H1 (cell line): ENCODE measurements at regions not wholly inside any gene's neighbourhood (a gene's known extent, or its start where the extent isn't known, plus 50 kb on each side); places are given as distances from the start of the nearest gene placed in this dataset.

Experiments
- CTCF ChIP-seq, 3 experiments: IDR thresholded peaks; 1 replicate in 2 of 3; 2 replicates in 1 of 3; pipeline versions ENCODE4 v1.5.1 to v1.6.1; 2011; ENCODE audit warnings: low read length in 3 of 3, mild to moderate bottlenecking in 3 of 3, inconsistent platforms in 2 of 3, low read depth in 1 of 3, moderate library complexity in 1 of 3; ENCODE audit not compliant: insufficient read depth in 1 of 3; ENCODE audit errors: control extremely low read depth in 1 of 3
- MAX ChIP-seq: IDR thresholded peaks from 2 replicates; pipeline ENCODE4 v1.6.1; 2012; ENCODE audit warnings: inconsistent platforms

DNA sequence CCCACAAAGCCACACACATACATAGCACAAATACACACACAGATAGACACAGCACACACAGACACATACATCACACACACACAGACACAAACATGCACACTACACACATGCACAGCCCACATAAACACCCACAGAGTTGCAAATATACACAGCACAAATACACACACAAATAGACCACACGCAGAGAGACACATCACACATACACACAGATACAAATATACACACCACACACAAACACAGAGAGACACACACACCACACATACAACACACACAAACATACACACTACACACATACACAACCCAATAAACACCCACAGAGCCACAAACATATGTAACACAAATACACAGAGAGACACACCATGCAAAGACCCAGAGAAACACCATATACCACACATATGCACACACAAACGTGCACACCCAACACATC, 154.9 kb downstream of the GLUL start (continued):
- no peak for TF ChIP-seq CTCF (IDR thresholded peaks at IDR 0.05; ENCODE audit: control extremely low read depth in 1 of 3, insufficient read depth in 1 of 3, low read depth in 1 of 3, low read length in 3 of 3)
- TF ChIP-seq MAX = no peak
